A673 (cell line): ENCODE measurements at regions not wholly inside any gene's neighbourhood (a gene's known extent, or its start where the extent isn't known, plus 50 kb on each side); places are given as distances from the start of the nearest gene placed in this dataset.

Source experiments
- CTCF ChIP-seq: fragments of 300-800, 200-600 bp; sonication (generic); conservative IDR thresholded peaks from 2 replicates; pipeline ENCODE4 v1.5.1; 2017; ENCODE audit warnings: low read depth, mild to moderate bottlenecking, antibody characterized with exemption, low read length, moderate library complexity, mixed read lengths
- EZH2 ChIP-seq: fragments of 200-600 bp; sonication (generic); IDR thresholded peaks from 2 replicates; pipeline ENCODE4 v1.6.1; 2017; ENCODE audit warnings: borderline replicate concordance, low read depth, mild to moderate bottlenecking, mixed read lengths, antibody characterized with exemption, low read length; ENCODE audit not compliant: poor library complexity, severe bottlenecking

- no peak for TF ChIP-seq CTCF
- no peak for TF ChIP-seq EZH2
Measured at GRCh38 chr2:21633911-21634310, 510.1 kb downstream of the TDRD15 start.
